ENCODE measurements at regions not wholly inside any gene's neighbourhood (a gene's known extent, or its start where the extent isn't known, plus 50 kb on each side); places are given as distances from the start of the nearest gene placed in this dataset.

DNA sequence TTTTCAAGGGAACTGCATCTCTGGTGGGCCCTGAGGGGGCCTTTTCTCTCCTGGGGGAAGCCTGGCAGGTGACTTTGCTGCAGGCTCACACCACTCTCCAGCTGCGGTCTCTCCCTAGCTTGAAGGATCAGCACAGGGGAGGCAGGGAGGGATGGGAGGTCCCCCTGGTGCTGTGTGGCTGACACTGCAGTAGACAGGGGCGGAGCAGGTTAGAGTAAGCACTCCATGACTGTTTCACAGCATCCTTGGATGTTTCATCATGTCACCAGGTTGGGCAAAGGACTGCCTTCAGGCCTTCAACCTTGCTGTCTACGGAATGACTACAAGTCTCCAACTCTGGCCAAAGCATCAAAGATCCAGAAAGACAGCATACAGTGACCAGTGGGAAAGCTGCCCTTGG lies 470.7 kb downstream of the CDK5RAP2 start:
- intact Hi-C loops (cut with micrococcal nuclease): no loop called here
- TF ChIP-seq EZH2 (IDR thresholded peaks at IDR 0.05) (no peak), RAD21 (IDR thresholded peaks at IDR 0.05; ENCODE audit: low read depth) (peak; percentile 40), CEBPB (IDR thresholded peaks at IDR 0.05; ENCODE audit: low read depth) (peak; percentile 56; the same call in 1 of the 2 replicates)
- TF ChIP-seq, protein P1, sequence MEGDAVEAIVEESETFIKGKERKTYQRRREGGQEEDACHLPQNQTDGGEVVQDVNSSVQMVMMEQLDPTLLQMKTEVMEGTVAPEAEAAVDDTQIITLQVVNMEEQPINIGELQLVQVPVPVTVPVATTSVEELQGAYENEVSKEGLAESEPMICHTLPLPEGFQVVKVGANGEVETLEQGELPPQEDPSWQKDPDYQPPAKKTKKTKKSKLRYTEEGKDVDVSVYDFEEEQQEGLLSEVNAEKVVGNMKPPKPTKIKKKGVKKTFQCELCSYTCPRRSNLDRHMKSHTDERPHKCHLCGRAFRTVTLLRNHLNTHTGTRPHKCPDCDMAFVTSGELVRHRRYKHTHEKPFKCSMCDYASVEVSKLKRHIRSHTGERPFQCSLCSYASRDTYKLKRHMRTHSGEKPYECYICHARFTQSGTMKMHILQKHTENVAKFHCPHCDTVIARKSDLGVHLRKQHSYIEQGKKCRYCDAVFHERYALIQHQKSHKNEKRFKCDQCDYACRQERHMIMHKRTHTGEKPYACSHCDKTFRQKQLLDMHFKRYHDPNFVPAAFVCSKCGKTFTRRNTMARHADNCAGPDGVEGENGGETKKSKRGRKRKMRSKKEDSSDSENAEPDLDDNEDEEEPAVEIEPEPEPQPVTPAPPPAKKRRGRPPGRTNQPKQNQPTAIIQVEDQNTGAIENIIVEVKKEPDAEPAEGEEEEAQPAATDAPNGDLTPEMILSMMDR (IDR thresholded peaks at IDR 0.05 in 2 of 3, conservative IDR thresholded peaks at IDR 0.05 in 1 of 3; ENCODE audit: borderline replicate concordance in 1 of 3, insufficient read depth in 1 of 3, low read depth in 2 of 3, low read length in 2 of 3): peak in 2 of 3 experiments; percentile 45 to 54; a peak in 4 of 6 replicates
- H3K27me3 ChIP-seq (ENCODE audit: insufficient read depth, low read length): peaks cover 42% of the 10 kb centered on the region
- ATAC-seq (peak; percentile 95), DNase-seq (ENCODE audit: low read depth, low spot score) (peak; percentile 44)
- H3K4me1 ChIP-seq (ENCODE audit: control insufficient read depth in 1 of 2, insufficient read depth in 2 of 2, low read length in 2 of 2): no peaks in the 10 kb centered on the region
- POLR2A ChIA-PET: no interaction called here
- no peaks in the 10 kb centered on the region for H3K9me3 ChIP-seq (ENCODE audit: control insufficient read depth in 1 of 2, insufficient read depth in 1 of 2, low read depth in 1 of 2, low read length in 2 of 2)
- no peaks in the 10 kb centered on the region for H3K9me2 ChIP-seq (ENCODE audit: insufficient read depth)
- BruUV-seq (replicated peaks): no TSS peak
- no peak overlapping the region for H3K9ac ChIP-seq (ENCODE audit: low read length)
- H3K4me2 ChIP-seq (ENCODE audit: low read length): no peak overlapping the region
- RAD21 ChIA-PET (ENCODE audit: low non-redundant PET in 1 of 2, low total read pairs in 2 of 2, uncharacterized antibody in 2 of 2, unreplicated experiment in 2 of 2): interaction anchor here in 1 of 2 experiments (0.6 kb wide), 1 partner anchor 423 kb away, joined by 3 read pairs; no protein-coding TSS in a partner anchor
- H4K20me1 ChIP-seq (ENCODE audit: insufficient read depth): no peaks in the 10 kb centered on the region
- CTCF ChIA-PET: no interaction called here
- no peak overlapping the region for H2AFZ ChIP-seq (ENCODE audit: low read depth, low read length, poor library complexity, severe bottlenecking)
- no peak overlapping the region for H3K27ac ChIP-seq (ENCODE audit: low read depth, low read length)
- H3K79me2 ChIP-seq (ENCODE audit: insufficient read depth, low read length): no peaks in the 10 kb centered on the region
- no peaks in the 10 kb centered on the region for H3K36me3 ChIP-seq (ENCODE audit: control insufficient read depth in 1 of 2, insufficient read depth in 2 of 2, low read length in 2 of 2)
- H3K4me3 ChIP-seq (replicated peaks in 1 of 2; ENCODE audit: low read depth in 1 of 2, low read length in 2 of 2): no peak overlapping the region

DNA sequence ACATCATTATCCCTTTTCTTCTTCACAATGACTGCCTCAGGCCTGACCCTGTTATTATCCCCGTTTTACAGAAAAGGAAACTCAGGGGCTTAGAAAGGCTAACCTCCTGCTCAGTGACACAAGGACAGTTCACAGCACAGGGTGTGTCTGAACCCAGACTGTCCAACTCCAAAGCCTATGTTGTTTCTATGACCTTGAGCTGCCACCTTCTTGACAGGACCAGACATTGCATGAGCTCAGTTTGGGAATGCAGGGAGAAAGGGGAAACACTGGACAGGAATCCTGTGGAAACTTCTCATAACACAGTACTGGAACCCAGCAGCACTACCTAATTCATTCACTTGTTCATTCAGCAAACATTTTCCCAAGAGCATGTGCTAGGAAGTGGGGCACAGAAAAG lies 472.8 kb downstream of the CDK5RAP2 start:
- H3K79me2 ChIP-seq (ENCODE audit: insufficient read depth, low read length): no peaks in the 10 kb centered on the region
- BruUV-seq (replicated peaks): no TSS peak
- no peaks in the 10 kb centered on the region for H4K20me1 ChIP-seq (ENCODE audit: insufficient read depth)
- no peaks in the 10 kb centered on the region for H3K36me3 ChIP-seq (ENCODE audit: control insufficient read depth in 1 of 2, insufficient read depth in 2 of 2, low read length in 2 of 2)
- H3K27ac ChIP-seq (ENCODE audit: low read depth, low read length): no peak overlapping the region
- intact Hi-C loops (cut with micrococcal nuclease): no loop called here
- DNase-seq (ENCODE audit: low read depth, low spot score): no peak
- H3K4me3 ChIP-seq (replicated peaks in 1 of 2; ENCODE audit: low read depth in 1 of 2, low read length in 2 of 2): no peak overlapping the region
- no peaks in the 10 kb centered on the region for H3K9me2 ChIP-seq (ENCODE audit: insufficient read depth)
- POLR2A ChIA-PET: no interaction called here
- RAD21 ChIA-PET (ENCODE audit: low non-redundant PET in 1 of 2, low total read pairs in 2 of 2, uncharacterized antibody in 2 of 2, unreplicated experiment in 2 of 2): no interaction called here
- no peaks in the 10 kb centered on the region for H3K4me1 ChIP-seq (ENCODE audit: control insufficient read depth in 1 of 2, insufficient read depth in 2 of 2, low read length in 2 of 2)
- H3K9me3 ChIP-seq (ENCODE audit: control insufficient read depth in 1 of 2, insufficient read depth in 1 of 2, low read depth in 1 of 2, low read length in 2 of 2): no peaks in the 10 kb centered on the region
- CTCF ChIA-PET: no interaction called here
- H3K4me2 ChIP-seq (ENCODE audit: low read length): no peak overlapping the region
- H3K27me3 ChIP-seq (ENCODE audit: insufficient read depth, low read length): peaks cover 46% of the 10 kb centered on the region
- no peak overlapping the region for H2AFZ ChIP-seq (ENCODE audit: low read depth, low read length, poor library complexity, severe bottlenecking)
- H3K9ac ChIP-seq (ENCODE audit: low read length): no peak overlapping the region
- ATAC-seq: no peak
- TF ChIP-seq POLR2AphosphoS5 (IDR thresholded peaks at IDR 0.05; ENCODE audit: low read depth, low read length): no peak
- TF ChIP-seq CEBPB (IDR thresholded peaks at IDR 0.05; ENCODE audit: low read depth): no peak
- no peak for TF ChIP-seq EZH2 (IDR thresholded peaks at IDR 0.05)
- TF ChIP-seq ZFX (IDR thresholded peaks at IDR 0.05): no peak
- TF ChIP-seq, protein P2, sequence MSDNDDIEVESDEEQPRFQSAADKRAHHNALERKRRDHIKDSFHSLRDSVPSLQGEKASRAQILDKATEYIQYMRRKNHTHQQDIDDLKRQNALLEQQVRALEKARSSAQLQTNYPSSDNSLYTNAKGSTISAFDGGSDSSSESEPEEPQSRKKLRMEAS (IDR thresholded peaks at IDR 0.05): no peak
- no peak for TF ChIP-seq EZH2phosphoT487 (IDR thresholded peaks at IDR 0.05; ENCODE audit: borderline replicate concordance)
- TF ChIP-seq RAD21 (IDR thresholded peaks at IDR 0.05; ENCODE audit: low read depth): no peak
- no peak for TF ChIP-seq ZNF274 (IDR thresholded peaks at IDR 0.05; ENCODE audit: low read depth, low read length)
- TF ChIP-seq, protein P1 (IDR thresholded peaks at IDR 0.05 in 2 of 3, conservative IDR thresholded peaks at IDR 0.05 in 1 of 3; ENCODE audit: borderline replicate concordance in 1 of 3, insufficient read depth in 1 of 3, low read depth in 2 of 3, low read length in 2 of 3): no peak
- no peak for TF ChIP-seq FOSL1 (IDR thresholded peaks at IDR 0.05; ENCODE audit: low read depth)
- no peak for TF ChIP-seq YY1 (IDR thresholded peaks at IDR 0.05; ENCODE audit: extremely low read depth, insufficient replicate concordance, low read depth, low read length)
- TF ChIP-seq CBX3 (IDR thresholded peaks at IDR 0.05; ENCODE audit: low read depth): no peak

Data from HCT116 (cell line).